ENCODE measurements at regions not wholly inside any gene's neighbourhood (a gene's known extent, or its start where the extent isn't known, plus 50 kb on each side); places are given as distances from the start of the nearest gene placed in this dataset.
"Not testable (repeated sequence)": the region's sequence is repeated elsewhere in the genome, so short reads cannot be mapped to it uniquely, and the experiment has no call there.

DNA sequence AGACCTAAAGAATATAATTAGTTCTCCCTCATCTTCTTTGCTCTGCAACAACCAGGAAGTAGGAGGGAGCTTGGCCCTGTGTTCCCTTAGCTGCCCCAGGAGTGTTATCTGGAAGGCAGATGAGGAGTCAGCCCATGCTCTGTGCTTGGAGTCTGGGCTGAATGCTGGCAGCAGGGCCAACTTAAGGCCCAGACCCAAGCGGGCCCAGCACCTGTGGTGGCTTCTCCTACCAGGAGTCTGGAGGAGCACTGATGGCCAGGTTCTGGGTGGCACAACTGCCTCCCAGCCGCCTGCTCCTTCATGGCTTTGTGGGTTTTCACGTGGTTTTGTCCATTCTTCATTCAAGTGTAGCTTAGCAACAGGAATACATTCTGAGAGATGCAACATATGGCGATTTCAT lies 1910.7 kb upstream of the LRRTM1 start:
- ATAC-seq (no peak), DNase-seq (no peak)
- Mint-ChIP-seq H3K27me3 (no peaks in the 10 kb centered on the region), H3K4me3 (no peak overlapping the region), H3K4me1 (no peaks in the 10 kb centered on the region), H3K9me3 (ENCODE audit: low read depth) (peaks cover 23% of the 10 kb centered on the region), H3K27ac (no peak overlapping the region), H3K36me3 (no peaks in the 10 kb centered on the region)
- CTCF ChIA-PET: no interaction called here

DNA sequence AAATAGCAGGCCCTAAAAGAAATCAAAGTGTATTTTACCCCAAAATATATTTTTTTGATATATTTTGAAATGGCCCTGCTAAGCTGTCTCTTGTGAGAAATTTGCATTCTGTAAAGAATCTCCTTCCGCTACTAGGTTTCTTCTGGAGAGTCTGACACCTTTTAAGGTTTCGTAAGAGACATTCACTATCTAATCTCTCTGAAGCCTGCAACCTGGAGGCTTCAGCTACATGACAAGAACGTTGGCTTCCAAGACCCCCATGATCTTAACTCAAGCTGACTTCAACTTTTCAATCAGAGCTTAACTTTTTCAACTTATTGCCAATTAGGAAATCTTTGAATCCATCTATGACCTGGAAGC lies 1894.9 kb upstream of the LRRTM1 start:
- Mint-ChIP-seq H3K36me3 (no peaks in the 10 kb centered on the region), H3K27ac (no peak overlapping the region), H3K9me3 (ENCODE audit: low read depth) (peaks cover 13% of the 10 kb centered on the region), H3K4me3 (no peak overlapping the region), H3K27me3 (no peaks in the 10 kb centered on the region), H3K4me1 (no peaks in the 10 kb centered on the region)
- CTCF ChIA-PET: no interaction called here
- ATAC-seq (no peak), DNase-seq (no peak)

DNA sequence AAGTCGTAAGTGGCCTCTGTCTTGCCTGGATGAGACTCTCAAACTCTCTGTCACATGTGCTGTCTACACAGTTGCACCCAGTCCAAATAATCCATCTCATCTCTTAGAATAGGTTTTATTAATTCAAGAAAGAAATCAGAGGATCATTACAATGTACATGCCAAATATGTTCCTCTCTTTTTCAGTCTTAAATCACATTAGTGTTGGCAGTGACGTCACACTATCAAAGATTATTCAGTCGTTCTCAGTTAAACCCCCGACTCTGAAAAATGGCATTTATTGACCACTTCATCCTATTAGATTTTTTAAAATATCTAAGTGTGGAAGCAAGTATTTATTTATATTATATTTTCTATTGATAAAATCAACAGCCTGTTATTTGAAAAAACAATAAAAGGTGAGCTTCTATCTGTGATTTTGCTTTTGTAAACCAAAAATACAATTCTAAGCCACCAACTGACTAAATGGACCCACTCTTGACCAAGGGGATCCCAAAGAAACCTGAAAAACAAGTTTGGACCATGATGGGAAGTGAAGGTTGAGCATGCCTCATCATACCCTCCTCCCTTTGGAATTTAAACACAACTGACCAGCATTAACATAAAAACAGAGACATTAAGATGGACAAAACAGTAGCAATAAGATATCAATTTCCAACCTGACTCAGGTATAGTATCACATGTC lies 1894.4 kb upstream of the LRRTM1 start:
- no peaks in the 10 kb centered on the region for H3K27me3 Mint-ChIP-seq
- H3K27ac Mint-ChIP-seq: no peak overlapping the region
- ATAC-seq (no peak), DNase-seq (no peak)
- no peak overlapping the region for H3K4me3 Mint-ChIP-seq
- H3K4me1 Mint-ChIP-seq: no peaks in the 10 kb centered on the region
- peaks cover 13% of the 10 kb centered on the region for H3K9me3 Mint-ChIP-seq (ENCODE audit: low read depth)
- CTCF ChIA-PET: no interaction called here
- no peaks in the 10 kb centered on the region for H3K36me3 Mint-ChIP-seq

DNA sequence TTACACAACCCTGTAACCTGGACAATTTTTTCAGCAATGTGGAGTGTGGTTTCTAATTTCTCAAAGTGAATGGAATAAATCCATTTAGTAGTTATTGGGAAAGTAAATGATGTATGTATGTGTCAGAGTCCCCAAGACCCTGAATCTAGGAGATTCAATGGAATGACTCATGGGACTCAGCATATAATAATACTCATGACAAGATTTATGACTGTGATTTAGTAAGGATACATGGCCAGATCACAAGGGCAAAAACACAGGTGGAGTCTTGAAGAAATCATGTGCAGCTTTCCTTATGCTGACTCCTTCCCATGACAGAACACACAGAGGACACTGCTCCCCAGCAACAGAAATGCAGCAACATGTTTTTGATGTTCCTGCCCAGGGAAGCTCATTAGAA lies 1877.7 kb upstream of the LRRTM1 start:
- H3K4me3 Mint-ChIP-seq: no peak overlapping the region
- no peaks in the 10 kb centered on the region for H3K4me1 Mint-ChIP-seq
- DNase-seq: no peak
- H3K36me3 Mint-ChIP-seq: no peaks in the 10 kb centered on the region
- H3K9me3 Mint-ChIP-seq (ENCODE audit: low read depth): peaks cover 9% of the 10 kb centered on the region
- ATAC-seq: no peak
- no peaks in the 10 kb centered on the region for H3K27me3 Mint-ChIP-seq
- CTCF ChIA-PET: no interaction called here
- no peak overlapping the region for H3K27ac Mint-ChIP-seq

DNA sequence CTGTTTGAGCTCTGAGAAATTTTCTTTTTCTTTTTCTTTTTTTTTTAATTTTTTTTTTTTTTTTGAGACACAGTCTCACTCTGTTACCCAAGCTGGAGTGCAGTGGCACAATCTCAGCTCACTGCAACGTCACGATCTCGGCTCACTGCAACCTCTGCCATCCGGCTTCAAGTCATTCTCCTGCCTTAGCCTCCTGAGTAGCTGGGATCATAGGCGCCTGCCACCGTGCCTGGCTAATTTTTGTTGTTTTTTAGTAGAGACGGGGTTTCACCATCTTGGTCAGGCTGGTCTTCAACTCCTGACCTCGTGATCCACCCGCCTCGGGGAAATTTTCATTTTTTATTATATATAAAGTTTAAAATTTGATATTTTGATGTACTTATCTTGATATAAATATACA lies 1870.7 kb upstream of the LRRTM1 start:
- H3K27ac Mint-ChIP-seq; H3K4me1 Mint-ChIP-seq; H3K9me3 Mint-ChIP-seq (ENCODE audit: low read depth); H3K27me3 Mint-ChIP-seq; ATAC-seq; H3K4me3 Mint-ChIP-seq; DNase-seq; CTCF ChIA-PET; H3K36me3 Mint-ChIP-seq: not testable (repeated sequence)

DNA sequence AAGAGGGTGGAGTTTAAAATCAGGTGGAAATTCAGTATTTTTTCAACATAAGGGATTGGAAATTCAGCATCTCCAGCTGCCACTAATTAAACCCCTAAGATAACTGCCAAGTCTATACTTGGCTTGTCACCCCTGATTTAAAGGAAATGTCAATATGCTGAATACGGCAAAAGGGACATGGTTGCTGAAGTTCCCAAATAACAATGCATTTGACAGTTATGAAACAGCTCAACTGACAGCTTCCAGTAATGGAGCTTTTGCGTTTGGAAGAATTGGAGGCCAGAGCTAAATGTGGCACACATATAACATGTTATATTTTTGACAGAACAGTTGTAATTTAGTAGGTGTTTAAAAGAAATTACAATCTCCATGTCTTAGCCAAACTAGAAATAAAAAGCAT lies 1867.9 kb upstream of the LRRTM1 start:
- DNase-seq (no peak), ATAC-seq (no peak)
- Mint-ChIP-seq H3K36me3 (no peaks in the 10 kb centered on the region), H3K4me1 (no peaks in the 10 kb centered on the region), H3K4me3 (no peak overlapping the region), H3K27me3 (no peaks in the 10 kb centered on the region), H3K27ac (no peak overlapping the region), H3K9me3 (ENCODE audit: low read depth) (peaks cover 12% of the 10 kb centered on the region)
- CTCF ChIA-PET: no interaction called here

DNA sequence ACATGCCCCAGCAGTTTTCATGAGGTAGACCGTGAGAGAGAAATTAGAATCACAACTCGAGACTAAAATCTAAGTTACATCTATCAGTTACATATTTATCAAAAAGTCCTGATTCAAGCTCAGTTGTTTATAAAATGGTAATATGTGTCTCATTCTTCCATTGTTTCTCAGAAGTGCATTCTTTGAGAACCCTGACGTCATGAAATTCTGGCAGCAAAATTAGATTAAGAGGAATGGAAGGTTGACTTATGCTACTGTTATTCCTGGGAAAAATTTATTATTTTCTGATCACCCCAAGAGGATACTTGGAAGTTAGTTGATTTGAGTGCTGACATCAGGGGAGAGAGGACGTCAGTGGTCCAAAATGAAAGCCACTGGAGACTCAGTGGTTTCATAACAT lies 1864.8 kb upstream of the LRRTM1 start:
- no peak for ATAC-seq
- no peaks in the 10 kb centered on the region for H3K27me3 Mint-ChIP-seq
- no peak for DNase-seq
- no peaks in the 10 kb centered on the region for H3K36me3 Mint-ChIP-seq
- H3K4me3 Mint-ChIP-seq: no peak overlapping the region
- peaks cover 11% of the 10 kb centered on the region for H3K9me3 Mint-ChIP-seq (ENCODE audit: low read depth)
- CTCF ChIA-PET: no interaction called here
- H3K4me1 Mint-ChIP-seq: no peaks in the 10 kb centered on the region
- H3K27ac Mint-ChIP-seq: no peak overlapping the region

DNA sequence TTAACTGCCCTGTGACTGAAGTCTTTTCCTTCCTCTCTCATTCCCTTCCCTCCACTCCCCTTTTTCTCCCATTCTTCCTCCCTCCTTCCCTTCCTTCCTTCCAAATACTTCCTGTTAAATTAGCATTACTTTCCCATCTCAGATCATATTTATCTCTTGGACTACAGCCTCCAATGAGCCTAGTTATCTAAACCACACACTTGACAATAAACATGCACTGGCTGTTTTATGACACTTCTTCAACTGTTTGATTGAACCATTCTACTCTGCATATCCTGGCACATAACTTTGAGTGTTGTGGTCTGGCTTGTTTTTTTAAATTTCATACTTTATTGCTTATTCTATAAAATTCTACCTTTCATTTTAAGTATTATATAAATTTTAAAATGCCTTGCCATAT lies 1860.8 kb upstream of the LRRTM1 start:
- Mint-ChIP-seq H3K9me3 (ENCODE audit: low read depth) (peaks cover 13% of the 10 kb centered on the region), H3K4me3 (no peak overlapping the region), H3K27ac (no peak overlapping the region), H3K36me3 (no peaks in the 10 kb centered on the region), H3K4me1 (no peaks in the 10 kb centered on the region), H3K27me3 (no peaks in the 10 kb centered on the region)
- ATAC-seq (no peak), DNase-seq (no peak)
- CTCF ChIA-PET: no interaction called here

DNA sequence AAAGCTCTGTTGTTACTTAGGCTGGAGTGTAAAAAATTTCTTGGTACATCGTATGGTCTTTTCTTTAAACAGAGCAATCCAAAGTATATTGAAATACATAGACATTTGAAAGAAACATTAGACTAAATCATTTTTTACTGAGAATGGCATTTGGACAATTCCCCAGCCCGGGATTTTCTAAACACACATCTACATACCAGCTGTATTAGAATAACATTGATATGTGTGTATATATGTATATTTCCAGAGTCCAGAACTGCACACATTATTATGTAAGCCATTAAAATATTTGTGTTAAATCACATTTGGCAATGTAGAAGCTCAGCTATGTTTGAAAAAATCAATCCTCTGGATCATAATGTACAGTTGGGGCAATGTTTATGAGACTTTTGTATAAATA lies 1853.6 kb upstream of the LRRTM1 start:
- DNase-seq: no peak

DNA sequence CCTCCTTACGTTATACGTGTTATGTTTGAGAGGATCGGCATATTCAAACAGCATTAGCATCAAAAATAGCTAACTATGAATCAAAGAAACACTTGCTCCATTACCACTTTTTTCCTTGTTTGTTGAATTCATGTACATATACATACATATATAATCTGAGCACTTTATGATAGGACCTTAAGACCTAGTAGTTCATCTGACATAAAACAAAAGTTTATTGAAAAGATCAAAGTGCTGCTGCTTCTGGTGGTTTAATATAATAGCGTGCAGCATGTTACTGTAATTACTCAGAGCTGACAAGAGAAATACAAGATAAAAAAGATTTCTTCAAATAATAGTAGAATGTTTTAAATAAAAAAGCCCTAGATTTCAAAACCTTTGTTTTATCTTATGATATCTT lies 1850.9 kb upstream of the LRRTM1 start:
- no peak overlapping the region for H3K4me3 Mint-ChIP-seq
- H3K4me1 Mint-ChIP-seq: no peaks in the 10 kb centered on the region
- CTCF ChIA-PET: no interaction called here
- no peaks in the 10 kb centered on the region for H3K36me3 Mint-ChIP-seq
- no peak overlapping the region for H3K27ac Mint-ChIP-seq
- H3K9me3 Mint-ChIP-seq (ENCODE audit: low read depth): peaks cover 9% of the 10 kb centered on the region
- no peaks in the 10 kb centered on the region for H3K27me3 Mint-ChIP-seq
- no peak for DNase-seq
- no peak for ATAC-seq

More for the DNA sequence above, 1853.6 kb upstream of the LRRTM1 start:
- H3K27me3 Mint-ChIP-seq: no peaks in the 10 kb centered on the region
- H3K4me1 Mint-ChIP-seq: no peaks in the 10 kb centered on the region
- no peaks in the 10 kb centered on the region for H3K36me3 Mint-ChIP-seq
- no peak for ATAC-seq
- CTCF ChIA-PET: no interaction called here
- H3K9me3 Mint-ChIP-seq (ENCODE audit: low read depth): peaks cover 12% of the 10 kb centered on the region
- no peak overlapping the region for H3K27ac Mint-ChIP-seq
- no peak overlapping the region for H3K4me3 Mint-ChIP-seq

DNA sequence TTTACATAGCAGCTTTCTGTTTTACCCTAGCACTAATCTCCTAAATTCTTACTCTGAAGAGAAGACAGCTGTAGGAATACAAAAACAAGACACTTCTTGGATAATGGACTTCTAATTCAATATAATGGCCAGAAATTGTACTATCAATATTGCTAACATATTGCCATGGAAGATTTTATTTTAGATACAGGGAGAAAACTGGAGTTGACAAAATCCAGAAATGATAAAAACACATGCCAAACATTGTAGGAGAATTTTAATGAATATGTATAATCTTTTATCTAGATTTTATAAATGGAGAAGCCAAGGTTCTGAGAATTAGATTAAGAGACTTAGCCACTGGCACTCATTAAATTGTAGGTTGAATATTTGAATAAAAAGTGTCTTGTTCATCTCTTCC lies 1838.8 kb upstream of the LRRTM1 start:
- no peak for DNase-seq
- peaks cover 14% of the 10 kb centered on the region for H3K9me3 Mint-ChIP-seq (ENCODE audit: low read depth)
- CTCF ChIA-PET: no interaction called here
- no peaks in the 10 kb centered on the region for H3K4me1 Mint-ChIP-seq
- H3K4me3 Mint-ChIP-seq: no peak overlapping the region
- no peaks in the 10 kb centered on the region for H3K36me3 Mint-ChIP-seq
- no peaks in the 10 kb centered on the region for H3K27me3 Mint-ChIP-seq
- no peak for ATAC-seq
- no peak overlapping the region for H3K27ac Mint-ChIP-seq

DNA sequence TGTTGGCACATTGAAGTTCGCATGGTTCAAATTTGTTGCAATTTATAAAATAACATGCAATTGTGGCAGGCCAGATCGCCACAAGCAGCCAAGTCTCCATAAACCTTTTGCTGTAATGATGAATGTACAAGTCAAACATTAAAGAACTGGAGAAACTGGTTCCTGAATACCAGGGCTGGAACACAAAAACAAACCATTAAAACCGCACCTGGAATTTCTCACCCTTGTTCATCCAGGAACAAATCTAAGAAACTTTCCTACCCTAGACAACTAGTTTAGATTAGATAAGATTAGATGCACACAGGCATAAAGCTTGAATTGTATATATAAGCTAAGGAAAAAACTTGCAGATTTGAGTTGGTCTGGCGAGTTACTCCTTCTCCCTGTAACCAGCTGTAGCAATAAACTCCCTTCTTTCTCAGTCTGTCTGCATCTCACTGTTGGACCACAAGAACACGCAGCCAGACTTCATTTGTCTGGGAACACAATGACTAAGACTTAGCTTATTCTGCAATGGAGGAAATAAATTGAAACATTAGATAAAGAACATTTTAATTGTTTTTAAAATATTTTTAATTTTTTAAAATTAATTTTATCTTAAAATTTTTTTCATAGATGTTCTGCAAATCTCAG lies 1835.5 kb upstream of the LRRTM1 start:
- Mint-ChIP-seq H3K27me3 (no peaks in the 10 kb centered on the region), H3K4me3 (no peak overlapping the region), H3K4me1 (no peaks in the 10 kb centered on the region), H3K36me3 (no peaks in the 10 kb centered on the region), H3K27ac (no peak overlapping the region), H3K9me3 (ENCODE audit: low read depth) (peaks cover 15% of the 10 kb centered on the region)
- DNase-seq: no peak
- CTCF ChIA-PET: no interaction called here
- no peak for ATAC-seq

DNA sequence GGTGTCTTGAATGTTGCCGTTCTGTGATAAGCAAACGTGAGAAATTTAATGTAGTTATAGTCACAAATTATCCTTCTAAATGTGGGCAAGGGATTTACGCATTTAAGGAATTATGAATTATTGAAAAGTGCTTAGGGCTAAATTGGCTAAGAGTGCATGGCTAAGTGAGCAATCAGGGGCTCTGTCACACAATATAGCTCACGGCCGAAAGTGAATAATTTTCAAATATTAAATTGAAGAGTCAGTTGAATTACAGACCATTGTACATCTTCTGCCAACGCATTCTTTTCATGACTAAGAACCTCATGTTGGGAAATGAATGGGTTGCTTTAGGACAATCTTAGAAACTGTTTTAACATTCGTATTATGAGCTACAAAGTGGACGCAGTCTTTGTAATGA lies 1832.9 kb upstream of the LRRTM1 start:
- no peak for ATAC-seq
- CTCF ChIA-PET: no interaction called here
- H3K27me3 Mint-ChIP-seq: no peaks in the 10 kb centered on the region
- no peaks in the 10 kb centered on the region for H3K4me1 Mint-ChIP-seq
- DNase-seq: no peak
- no peaks in the 10 kb centered on the region for H3K36me3 Mint-ChIP-seq
- H3K9me3 Mint-ChIP-seq (ENCODE audit: low read depth): peaks cover 10% of the 10 kb centered on the region
- H3K27ac Mint-ChIP-seq: no peak overlapping the region
- no peak overlapping the region for H3K4me3 Mint-ChIP-seq

DNA sequence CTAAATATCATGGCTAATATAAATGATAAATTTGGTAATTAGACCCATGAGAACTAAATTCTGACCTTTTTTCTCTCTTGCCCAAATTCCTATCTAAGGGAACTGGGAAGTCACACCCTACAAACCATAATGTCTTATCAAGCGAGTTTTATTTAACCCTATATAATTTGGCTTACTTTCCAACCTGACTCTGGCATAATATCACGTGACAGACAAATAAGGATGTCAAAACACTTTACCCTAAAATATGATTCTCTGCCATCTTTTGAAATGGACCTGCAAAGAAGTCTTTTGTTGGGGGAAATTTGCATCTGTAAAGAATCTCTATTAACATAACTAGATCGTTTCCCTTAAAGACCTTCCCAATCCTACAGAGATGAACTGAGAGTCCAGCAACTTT lies 1823.5 kb upstream of the LRRTM1 start:
- Mint-ChIP-seq H3K9me3 (ENCODE audit: low read depth) (peaks cover 6% of the 10 kb centered on the region), H3K4me1 (no peaks in the 10 kb centered on the region), H3K27ac (no peak overlapping the region), H3K4me3 (no peak overlapping the region), H3K27me3 (no peaks in the 10 kb centered on the region), H3K36me3 (no peaks in the 10 kb centered on the region)
- CTCF ChIA-PET: no interaction called here
- ATAC-seq (no peak), DNase-seq (no peak)

DNA sequence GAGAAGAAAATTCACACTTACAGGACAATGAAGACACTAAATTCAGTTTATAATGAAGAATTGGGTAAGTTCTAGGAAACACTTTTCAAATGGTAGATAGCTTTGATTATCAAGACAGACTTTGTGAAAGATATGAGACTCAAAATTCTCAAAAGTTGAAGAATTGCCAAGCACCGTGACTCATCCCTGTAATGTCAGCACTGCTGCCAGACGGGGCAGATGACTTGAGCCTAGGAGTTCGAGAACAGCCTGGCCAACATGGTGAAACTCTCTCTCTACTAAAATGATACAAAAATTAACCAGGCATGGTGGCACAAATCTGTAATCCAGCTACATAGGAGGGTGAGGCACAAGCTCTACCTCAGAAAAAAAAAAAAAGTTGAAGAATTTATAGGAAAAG lies 1820.1 kb upstream of the LRRTM1 start:
- Mint-ChIP-seq H3K36me3 (no peaks in the 10 kb centered on the region), H3K27me3 (no peaks in the 10 kb centered on the region), H3K27ac (no peak overlapping the region), H3K4me3 (no peak overlapping the region), H3K4me1 (no peaks in the 10 kb centered on the region), H3K9me3 (ENCODE audit: low read depth) (peaks cover 5% of the 10 kb centered on the region)
- ATAC-seq: no peak
- CTCF ChIA-PET: no interaction called here
- DNase-seq: no peak

Data from activated CD8-positive, alpha-beta memory T cell treated with anti-CD3 and anti-CD28 coated beads, Interleukin-2, amount 10 ng/mL, durations not matched to agents 7 days and 5 days (primary cell).